SK-MEL-5 (cell line): ENCODE measurements at regions not wholly inside any gene's neighbourhood (a gene's known extent, or its start where the extent isn't known, plus 50 kb on each side); places are given as distances from the start of the nearest gene placed in this dataset.
"Not testable (repeated sequence)": the region's sequence is repeated elsewhere in the genome, so short reads cannot be mapped to it uniquely, and the experiment has no call there.

ENCODE experiments used
- DNase-seq: peaks from one replicate; pipeline ENCODE4 v3.0.0-alpha.2; 2016; ENCODE audit warnings: low read depth, low spot score
- in situ Hi-C: cut with HindIII; loops from 2 replicates; pipeline ENCODE4 v1.10.0; 2016; ENCODE audit warnings: low sequenced_read_pairs, high pct_unique_total_duplicates, low pct_unique_long_range_greater_than_20kb

- in situ Hi-C loops: no loop called here
- DNase-seq: no peak
Observed at GRCh38 chrX:131356725-131357124, 67.6 kb upstream of the IGSF1 start.

DNA sequence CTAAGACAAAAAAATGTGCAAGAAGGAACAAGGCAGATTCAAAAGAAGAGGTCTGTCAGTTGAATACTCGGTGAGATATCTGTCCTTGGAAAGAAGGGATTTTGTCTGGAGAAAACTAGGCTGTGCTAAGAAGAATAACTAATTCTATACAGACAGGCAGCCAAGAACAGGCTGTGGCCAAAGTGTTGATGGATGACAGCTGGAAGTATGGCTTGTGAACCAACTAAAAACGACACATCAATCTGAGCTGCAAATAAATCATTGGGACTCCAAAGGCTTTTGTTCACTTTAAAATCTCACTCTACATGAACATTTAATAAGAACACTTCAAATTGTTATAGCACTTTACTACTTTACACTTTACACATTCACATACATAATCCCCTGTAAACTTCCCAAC lies 70.5 kb upstream of the IGSF1 start:
- in situ Hi-C loops: no loop called here
- DNase-seq: no peak

DNA sequence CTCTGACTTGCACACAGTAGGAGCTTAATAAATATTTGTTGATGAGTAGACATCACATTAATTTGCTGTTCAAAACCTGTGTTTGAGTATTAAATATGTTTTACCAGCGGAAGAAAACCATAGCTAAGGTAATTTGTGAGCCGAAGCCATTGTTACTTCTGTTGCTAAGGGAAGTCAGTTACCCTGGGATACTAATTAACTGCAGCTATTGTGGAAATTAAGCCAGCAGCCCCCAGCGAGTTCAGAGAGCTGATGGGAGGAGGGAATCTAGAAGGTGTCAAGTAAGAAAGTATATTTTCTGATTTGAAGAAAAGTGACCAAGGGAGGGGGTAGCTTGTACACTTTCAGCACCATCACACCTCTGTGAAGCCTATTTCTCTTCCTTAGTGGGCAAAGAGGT lies 76.7 kb upstream of the IGSF1 start:
- in situ Hi-C loops: no loop called here
- no peak for DNase-seq

DNA sequence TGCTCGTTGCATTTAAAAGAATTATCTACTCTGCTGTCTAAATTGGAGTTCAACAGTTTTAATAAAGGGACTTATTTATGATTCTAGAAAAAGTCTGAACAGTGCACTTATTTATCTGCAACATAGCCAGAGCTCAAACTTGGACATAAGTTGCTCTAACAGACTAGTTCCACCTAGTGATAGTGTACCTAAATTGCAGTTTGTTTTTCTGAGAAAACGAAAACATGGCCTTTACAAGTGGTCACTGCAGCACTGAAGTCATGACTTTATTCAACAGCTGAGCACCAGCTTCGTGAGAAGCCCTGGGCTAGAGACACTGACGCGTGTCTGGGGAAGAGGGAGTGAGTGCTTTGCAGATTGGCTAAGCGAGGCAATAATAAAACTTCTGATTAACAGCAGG lies 77.3 kb upstream of the IGSF1 start:
- DNase-seq: peak; percentile 42
- in situ Hi-C loops: no loop called here

- no peak for DNase-seq
- in situ Hi-C loops: no loop called here
Observed at GRCh38 chrX:131388293-131388692, 99.2 kb upstream of the IGSF1 start.

- in situ Hi-C loops: no loop called here
- DNase-seq: no peak
Observed at GRCh38 chrX:131392666-131393065, 103.6 kb upstream of the IGSF1 start.

DNA sequence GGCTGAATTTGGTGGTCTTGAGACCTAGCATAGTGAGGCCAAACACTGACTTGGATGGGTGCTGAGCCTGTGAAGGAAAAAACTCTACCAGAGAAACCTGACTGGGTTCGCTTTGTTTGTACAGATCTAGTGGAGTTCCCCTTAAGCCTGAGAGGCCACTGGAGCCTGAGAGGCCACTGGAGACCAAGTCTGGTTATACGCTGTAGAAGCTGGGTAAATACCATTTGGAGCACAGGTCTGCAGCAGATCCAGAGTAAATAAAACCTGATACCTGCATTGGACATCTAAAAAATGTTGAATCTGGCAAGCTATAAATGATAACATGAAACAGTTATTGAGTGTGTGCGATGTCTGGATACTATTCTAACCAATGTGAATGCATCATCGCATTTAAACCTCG lies 104.3 kb upstream of the IGSF1 start:
- in situ Hi-C loops: no loop called here

GRCh38 chrX:131394384-131394783 lies 105.3 kb upstream of the IGSF1 start:
- in situ Hi-C loops: no loop called here
- no peak for DNase-seq

More for the DNA sequence above, 104.3 kb upstream of the IGSF1 start:
- DNase-seq: no peak

DNA sequence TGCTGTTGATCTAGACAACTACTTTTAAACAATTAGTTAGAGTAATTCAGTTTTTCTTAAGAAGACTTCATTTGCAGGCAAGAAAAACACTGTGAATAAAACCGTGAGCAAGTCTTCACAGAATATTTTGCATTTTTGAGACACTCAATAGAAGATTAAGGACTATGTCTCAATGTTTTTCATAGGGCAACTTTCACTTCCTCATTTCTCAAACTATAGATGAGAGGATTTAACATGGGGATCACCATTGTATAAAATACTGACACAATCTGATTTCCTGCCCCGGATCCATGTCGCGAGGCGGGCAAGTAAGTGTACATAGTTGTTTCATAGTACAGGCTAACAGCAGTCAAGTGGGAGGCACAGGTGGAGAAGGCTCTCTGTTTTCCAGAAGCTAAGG lies 108.8 kb upstream of the IGSF1 start:
- in situ Hi-C loops: no loop called here
- no peak for DNase-seq

DNA sequence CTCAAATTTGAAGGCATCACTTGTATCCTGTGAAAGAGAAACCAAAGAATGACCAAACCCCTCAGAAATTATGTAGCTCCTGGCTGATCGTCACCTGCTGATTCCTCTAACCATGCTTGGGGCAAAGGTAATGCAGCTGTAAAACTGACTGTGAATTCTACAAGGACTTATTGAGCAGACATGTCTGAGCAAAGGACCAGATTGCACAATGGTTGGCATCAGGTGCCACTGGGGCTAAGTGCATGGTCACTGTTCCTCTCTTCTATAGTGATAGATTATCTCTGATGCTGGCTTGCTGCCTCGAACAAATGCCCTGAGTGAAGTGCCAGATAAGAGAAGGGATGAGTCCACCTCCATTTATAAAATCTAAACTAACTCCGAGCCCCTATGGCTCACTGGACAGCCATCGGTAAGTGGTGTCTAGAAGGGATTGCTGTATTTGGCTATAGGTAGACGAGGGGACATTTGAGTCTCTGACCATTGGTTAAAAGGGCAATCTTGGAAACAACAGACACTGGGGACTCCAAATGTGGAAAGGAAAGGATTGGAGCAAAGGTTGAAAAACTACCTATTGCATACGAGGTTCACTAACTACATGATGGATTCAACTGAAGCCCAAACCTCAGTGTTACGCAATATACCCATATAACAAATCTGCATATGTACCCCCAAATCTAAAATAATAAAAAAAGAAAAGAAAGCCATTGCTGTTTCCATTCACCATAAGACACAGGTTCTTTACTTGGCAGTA lies 110.7 kb upstream of the IGSF1 start:
- DNase-seq: no peak
- in situ Hi-C loops: no loop called here

DNA sequence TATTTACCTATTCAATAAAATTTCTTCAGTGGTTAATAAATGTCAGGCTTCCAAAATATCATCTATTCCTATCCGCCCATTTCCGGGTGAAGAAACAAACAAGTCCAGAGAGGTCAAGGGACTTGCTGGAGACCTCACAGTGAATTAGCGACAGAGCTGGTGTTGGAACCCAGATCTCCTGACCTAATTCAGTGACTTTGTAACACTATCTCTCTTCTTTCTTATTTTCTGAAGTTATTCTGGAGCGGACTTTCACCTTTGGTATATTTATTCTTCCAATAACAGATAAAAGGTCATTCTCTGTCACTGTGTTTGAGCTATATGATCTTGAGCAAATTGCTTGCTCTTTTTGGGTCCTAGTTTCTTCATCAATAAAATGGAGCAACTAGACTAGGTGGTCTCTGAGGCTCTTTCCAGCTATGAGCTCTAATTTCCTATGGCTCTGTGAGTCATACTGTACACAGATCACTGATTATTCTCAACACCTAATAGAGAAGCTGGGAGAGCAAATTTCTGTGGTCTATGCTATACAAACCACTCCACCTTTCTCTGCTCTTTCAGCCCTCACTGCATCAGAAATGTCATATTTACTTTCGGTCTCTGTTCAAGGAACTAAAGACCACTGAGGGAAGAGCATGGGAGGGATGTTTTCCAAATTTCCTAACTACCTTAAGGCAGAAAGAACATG lies 113.2 kb upstream of the IGSF1 start:
- DNase-seq: no peak
- in situ Hi-C loops: no loop called here

DNA sequence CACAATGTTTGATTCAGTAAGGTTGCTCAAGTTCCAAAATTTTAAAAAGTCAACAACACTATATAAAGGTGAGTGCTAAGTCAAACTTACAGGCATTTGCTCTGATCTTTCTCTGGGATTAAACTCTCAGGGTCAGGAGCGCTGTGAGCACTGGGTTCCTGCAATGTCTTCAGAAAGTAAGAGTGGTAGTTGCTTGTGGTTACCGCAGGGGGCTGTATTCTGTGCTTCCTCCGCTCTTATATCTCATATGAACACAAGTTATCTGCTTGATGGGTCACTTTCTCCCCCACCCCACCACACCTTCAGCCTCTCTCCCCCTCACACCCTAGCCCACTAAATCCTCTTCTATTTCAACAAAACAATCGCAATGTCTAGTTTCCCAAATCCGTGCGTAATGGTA lies 116.4 kb upstream of the IGSF1 start:
- peak; percentile 32 for DNase-seq
- in situ Hi-C loops: no loop called here

DNA sequence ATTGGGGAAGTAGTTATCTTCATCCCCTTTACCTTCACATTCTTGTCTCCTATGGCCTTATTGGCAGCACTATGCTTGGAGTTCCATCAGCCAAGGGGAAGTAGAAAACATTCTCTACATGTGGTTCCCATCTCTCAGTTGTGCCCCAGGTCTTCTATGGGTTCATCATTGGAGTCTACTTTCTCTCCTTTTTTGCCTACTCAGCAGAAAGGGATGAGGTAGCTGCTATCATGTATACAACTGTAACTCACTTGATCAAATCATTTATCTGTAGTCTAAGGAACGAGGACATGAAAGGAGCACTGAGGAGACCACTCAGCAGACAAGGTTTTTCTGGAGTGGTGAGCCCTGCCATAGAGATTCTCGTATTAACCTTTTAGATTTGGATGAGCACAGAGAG lies 119.0 kb upstream of the OR13H1 start:
- no peak for DNase-seq
- in situ Hi-C loops: no loop called here

DNA sequence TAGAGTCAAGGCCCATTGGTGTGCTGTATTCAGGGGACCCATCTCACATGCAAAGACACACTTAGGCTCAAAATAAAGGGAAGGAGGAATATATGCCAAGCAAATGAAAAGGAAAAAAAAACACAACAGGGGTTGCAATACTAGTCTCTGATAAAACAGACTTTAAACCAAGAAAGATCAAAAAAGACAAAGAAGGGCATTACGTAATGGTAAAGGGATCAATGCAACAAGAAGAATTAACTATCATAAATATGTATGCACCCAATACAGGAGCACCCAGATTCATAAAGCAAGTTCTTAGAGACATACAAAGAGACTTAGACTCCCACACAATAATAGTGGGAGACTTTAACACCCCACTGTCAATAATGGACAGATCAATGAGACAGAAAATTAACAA lies 113.4 kb upstream of the OR13H1 start:
- DNase-seq, in situ Hi-C loops: not testable (repeated sequence)

GRCh38 chrX:131441033-131441432 lies 102.8 kb upstream of the OR13H1 start:
- no peak for DNase-seq
- in situ Hi-C loops: no loop called here

GRCh38 chrX:131445955-131446354 lies 97.9 kb upstream of the OR13H1 start:
- DNase-seq: no peak
- in situ Hi-C loops: no loop called here

GRCh38 chrX:131461855-131462254 lies 82.0 kb upstream of the OR13H1 start:
- DNase-seq, in situ Hi-C loops: not testable (repeated sequence)

- DNase-seq, in situ Hi-C loops: not testable (repeated sequence)
Observed at GRCh38 chrX:131473809-131474208, 70.1 kb upstream of the OR13H1 start.

GRCh38 chrX:131477498-131477897 lies 66.4 kb upstream of the OR13H1 start:
- in situ Hi-C loops: no loop called here

More at GRCh38 chrX:131477498-131477897, 66.4 kb upstream of the OR13H1 start:
- DNase-seq: no peak
